ENCODE measurements at regions not wholly inside any gene's neighbourhood (a gene's known extent, or its start where the extent isn't known, plus 50 kb on each side); places are given as distances from the start of the nearest gene placed in this dataset.

- DNase-seq (ENCODE audit: low spot score) = no peak
Observed at GRCh38 chr15:97806766-97807165, 153.7 kb upstream of the ARRDC4 start.

DNA sequence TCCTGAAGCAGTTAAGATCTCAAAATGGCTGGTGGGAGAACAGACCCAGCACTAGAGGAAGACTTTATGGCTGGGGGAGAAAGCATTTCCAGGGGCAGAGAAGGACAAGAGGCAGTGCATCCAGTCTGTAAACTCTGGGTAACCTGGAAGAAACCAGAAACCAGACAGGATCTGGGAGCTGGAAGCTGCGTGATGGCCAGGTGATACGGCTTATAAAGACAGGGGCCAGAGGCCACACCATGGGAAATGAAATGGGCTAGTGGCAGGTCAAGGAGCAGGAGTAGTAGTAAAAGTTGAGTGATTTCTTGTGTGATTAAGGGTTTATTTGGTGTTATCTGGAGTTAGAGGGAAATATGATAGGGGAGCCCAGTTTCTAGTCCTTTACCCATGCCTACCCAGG lies 144.7 kb upstream of the ARRDC4 start:
- no peak for DNase-seq (ENCODE audit: low spot score)

DNA sequence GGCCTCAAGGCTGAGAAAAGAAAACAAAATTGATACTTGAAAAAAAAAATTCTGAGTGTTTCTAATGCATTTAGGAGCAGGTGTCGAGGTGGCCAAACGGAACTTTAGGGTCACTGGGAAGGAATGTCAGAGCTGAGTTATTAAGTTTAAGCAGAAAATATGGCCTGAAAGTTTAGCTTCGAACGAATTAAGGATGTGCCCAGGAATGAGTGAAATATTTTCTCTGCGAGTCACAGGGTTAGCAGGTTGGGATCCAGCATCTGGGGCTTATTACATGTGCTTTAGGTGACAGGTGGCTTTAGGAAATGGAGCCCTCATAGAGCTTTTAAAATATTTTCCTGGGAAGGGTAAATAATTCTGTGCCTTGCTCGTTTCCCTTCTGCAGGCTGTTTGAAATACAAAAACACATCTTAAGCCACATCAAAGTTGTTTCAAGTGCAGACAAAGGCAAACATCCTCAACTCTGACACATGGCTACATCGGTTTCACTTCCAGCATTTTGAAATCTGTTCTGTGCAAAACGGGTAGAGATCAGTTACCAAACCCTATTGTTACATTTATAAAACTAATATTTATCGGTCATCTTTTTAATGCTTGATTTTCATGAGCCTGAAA lies 143.1 kb upstream of the ARRDC4 start:
- DNase-seq (ENCODE audit: low spot score) = no peak

DNA sequence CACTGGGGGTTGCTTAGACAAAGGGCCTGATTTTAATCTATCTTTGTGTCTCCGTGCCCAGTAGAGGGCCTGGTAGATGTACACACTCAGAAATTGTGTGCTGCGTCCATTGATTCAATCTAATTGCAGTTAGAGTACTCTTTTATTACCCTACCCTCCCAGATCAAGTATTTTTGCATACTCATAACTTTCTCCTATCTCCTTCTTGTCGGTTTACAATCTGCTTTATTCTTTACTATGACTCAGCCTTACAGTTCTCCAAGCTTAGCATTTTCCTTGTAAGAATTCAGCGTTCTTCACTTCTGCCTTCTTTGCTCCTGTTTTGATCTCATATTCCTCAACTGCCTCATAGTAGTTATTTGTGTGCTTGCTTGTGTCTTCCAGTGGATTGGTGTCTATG lies 124.5 kb upstream of the ARRDC4 start:
- DNase-seq (ENCODE audit: low spot score) = no peak

DNA sequence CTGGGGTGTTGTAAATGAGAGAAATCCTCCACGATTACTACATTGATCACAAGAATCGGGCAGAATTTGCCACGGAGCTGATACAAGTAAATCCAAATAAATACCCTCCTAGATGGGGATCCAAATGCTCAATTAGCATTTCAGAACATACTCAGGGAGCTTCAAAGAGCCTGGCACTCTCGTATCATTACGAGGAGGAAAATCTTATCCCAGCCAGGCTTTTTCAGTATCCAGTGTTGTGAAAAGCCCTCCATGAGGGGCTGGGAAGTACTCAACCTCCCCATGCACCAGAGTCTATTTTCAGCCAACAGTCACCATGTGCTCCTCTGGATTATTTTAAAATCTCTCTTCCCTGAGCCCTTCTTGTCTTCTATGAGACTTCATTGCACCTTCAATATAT lies 122.6 kb upstream of the ARRDC4 start:
- DNase-seq (ENCODE audit: low spot score) = no peak

GRCh38 chr15:97838606-97839210 lies 121.8 kb upstream of the ARRDC4 start:
- no peak for DNase-seq (ENCODE audit: low spot score)

DNA sequence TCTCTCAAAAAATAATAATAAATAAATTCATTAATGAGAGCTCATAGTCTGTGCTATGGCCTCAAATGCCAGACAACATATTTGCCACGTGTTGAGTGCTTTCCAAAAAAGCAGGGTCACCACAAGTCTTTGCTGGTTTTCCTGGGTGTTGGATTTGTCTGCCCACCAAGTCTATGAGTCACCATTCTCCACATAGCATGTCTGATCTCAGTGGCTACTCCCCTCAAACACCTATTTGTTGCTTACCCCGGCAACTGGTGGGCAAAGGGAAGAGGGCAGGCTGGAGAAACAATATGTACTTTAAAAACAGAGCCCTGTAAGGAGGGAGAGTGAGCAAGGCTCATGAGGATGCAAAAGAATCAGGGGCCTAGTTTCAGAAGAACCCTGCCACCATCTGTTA lies 120.0 kb upstream of the ARRDC4 start:
- DNase-seq (ENCODE audit: low spot score) = no peak

DNA sequence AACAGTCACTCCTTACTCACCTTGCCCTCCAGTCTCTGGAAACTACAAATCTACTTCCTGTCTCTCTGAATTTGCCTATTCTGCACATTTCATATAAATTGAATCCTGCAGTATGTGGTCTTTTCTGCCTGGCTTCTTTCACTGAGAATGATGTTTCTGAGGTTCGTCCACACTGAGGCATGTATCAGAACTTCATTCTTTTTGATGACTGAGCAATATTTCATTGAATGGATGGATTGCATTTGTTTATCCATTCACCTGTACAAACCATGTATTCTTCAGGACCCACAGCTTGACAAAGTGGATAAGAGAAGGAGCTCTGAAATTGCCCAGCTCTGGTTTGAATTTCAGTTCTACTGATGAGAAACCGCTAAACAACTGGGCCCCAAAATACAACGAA lies 118.9 kb upstream of the ARRDC4 start:
- DNase-seq (ENCODE audit: low spot score) = no peak

- no peak for DNase-seq (ENCODE audit: low spot score)
Observed at GRCh38 chr15:97849183-97849582, 111.3 kb upstream of the ARRDC4 start.

DNA sequence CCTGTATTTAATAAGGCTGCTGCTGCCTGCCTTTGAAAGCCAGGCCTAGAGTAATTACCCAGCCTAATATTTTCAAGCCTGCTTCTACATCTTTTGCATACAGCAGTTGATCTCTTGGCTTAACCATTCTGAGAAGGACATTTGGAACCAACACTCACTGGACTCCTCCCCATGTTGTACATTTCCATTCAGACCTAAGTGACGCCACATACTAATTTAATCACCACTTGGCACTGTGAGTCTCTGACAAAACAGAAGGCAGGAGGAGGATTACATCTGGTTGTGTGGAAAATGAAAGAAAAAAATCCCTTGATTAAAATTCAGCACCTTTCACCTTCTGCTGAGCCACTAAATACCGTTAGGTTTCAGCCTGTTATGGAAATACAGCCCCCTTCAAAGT lies 102.2 kb upstream of the ARRDC4 start:
- DNase-seq (ENCODE audit: low spot score) = no peak

DNA sequence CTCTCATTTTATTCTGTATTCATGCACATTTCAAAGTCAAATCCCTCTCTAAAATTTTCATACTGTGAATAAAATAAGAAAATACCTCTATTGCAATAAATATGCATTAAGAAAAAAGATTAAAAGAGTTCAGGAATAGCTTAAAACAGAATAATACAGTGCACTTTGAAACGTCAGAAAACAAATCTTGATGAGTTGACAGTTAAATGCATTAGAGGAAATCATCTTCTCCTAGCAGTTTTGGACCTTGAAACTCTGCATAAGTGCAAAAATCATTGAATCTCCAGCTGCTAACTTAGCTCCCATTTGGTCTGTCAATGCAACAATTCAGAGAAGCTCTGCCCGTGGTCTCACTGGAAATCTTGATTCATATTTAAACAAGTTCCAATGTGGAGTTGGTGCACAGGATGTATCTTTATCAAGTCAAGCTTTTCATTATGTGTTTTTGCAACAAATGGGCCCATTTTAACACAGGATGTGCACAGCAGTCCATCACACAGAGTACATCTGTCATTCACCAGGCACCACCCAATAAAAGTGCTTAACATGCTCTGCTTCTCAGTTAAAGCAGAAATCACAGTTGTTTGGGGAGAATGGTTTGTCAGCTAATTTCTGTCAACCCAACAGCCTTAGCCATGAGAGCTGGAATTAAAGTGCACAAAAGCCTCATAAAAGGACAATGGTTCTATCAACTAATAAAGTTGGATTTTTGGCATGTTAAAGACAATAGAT lies 98.8 kb upstream of the ARRDC4 start:
- DNase-seq (ENCODE audit: low spot score) = no peak

DNA sequence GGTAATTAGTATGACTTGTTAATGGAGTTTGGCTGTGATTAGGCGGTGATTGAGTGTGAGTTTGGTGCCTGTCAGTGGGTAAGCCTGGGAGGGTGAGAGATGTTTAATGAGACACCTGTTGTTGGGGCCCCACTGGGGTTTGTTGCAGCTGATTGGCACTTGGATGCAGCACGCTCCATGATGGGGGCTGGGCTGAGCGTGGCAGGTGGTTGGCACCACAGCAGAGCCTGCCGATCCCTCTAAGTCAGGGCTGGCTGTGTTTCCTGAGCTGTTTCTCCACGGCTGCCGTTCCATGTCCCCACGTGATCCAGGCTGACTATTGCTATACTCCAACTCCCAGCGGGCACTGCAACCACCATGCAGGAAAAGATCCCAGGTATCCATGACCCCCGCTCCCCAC lies 93.5 kb upstream of the ARRDC4 start:
- no peak for DNase-seq (ENCODE audit: low spot score)

DNA sequence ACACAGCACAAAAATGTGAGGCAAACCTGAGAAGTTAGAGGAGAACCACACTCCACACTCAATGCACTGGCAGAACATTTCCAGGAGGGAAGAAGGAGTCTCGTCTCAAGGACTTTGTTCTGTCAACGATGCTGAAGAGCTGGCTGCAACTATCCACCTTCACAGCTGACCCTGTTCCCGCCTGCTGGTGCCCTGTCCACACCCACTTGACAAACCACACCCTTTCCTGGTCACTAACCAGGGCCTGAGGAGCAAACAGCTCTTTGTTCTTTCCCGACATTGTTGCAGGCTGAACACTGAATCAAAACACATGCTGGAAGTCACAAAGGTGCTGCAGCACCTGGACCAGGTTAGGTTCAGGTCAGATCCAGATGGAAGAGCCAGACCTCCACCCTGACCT lies 92.6 kb upstream of the ARRDC4 start:
- no peak for DNase-seq (ENCODE audit: low spot score)

DNA sequence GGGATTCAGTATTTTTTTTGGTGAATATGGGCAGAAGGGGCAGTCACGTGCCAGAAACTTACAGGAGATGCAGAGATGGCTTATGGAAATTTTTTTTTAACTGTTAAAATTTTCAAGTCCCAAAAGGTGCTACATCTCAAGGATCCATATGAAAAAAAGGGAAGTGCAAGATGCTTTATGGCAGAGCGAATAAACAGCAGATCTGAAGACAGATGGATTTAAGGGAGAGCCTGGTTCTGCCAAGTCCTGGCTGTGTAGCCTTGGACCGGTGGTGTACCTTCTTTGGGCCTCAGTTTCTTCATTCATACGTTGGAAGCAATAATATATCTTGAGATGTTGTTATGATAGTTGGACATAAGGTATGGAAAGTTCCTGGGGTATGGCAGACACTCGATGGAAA lies 91.5 kb upstream of the ARRDC4 start:
- DNase-seq (ENCODE audit: low spot score) = no peak

DNA sequence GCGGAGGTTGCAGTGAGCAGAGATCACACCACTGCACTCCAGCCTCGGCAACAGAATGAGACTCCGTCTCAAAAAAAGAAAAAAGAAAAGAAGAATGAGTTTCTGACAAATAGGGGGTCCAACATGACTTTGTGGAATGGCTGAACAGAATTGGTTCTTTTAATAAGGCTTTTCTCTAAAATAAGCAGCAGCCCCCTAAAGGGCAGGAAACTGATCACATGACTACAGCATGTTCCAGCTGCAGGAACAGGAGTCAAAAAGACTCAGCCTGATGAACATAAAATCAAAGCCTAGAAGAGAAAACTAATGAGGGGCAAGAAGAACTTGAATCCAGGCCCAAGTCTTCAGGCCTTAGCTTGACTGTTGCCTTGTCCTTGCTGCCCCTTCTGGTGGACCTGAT lies 89.7 kb upstream of the ARRDC4 start:
- DNase-seq (ENCODE audit: low spot score) = no peak

DNA sequence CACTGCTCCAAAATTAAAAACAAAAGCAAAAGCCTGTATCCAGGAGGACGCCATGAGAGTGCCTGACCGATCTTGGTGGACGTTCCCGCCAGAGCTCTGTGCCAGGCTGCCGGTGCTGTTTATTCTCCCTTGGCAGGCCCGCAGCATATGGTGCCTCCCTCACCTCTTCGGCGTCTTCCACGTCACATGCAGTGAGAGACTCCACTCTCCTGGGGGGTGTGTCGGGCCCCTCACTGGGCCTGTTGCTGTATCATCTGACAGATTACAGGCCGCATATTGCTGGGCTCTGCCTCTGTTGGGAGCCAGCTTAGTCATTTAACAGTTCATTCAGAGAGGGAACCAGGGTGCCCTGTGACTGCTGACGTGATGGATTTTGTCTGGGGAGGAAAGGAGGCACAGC lies 86.4 kb upstream of the ARRDC4 start:
- DNase-seq (ENCODE audit: low spot score) = no peak

- DNase-seq (ENCODE audit: low spot score) = no peak
Observed at GRCh38 chr15:97875025-97875512, 85.4 kb upstream of the ARRDC4 start.

GRCh38 chr15:97875513-97876280 lies 84.8 kb upstream of the ARRDC4 start:
- DNase-seq (ENCODE audit: low spot score) = no peak

GRCh38 chr15:97876281-97876675 lies 84.2 kb upstream of the ARRDC4 start:
- no peak for DNase-seq (ENCODE audit: low spot score)

GRCh38 chr15:97881346-97881965 lies 79.0 kb upstream of the ARRDC4 start:
- peak; percentile 13 for DNase-seq (ENCODE audit: low spot score)

DNA sequence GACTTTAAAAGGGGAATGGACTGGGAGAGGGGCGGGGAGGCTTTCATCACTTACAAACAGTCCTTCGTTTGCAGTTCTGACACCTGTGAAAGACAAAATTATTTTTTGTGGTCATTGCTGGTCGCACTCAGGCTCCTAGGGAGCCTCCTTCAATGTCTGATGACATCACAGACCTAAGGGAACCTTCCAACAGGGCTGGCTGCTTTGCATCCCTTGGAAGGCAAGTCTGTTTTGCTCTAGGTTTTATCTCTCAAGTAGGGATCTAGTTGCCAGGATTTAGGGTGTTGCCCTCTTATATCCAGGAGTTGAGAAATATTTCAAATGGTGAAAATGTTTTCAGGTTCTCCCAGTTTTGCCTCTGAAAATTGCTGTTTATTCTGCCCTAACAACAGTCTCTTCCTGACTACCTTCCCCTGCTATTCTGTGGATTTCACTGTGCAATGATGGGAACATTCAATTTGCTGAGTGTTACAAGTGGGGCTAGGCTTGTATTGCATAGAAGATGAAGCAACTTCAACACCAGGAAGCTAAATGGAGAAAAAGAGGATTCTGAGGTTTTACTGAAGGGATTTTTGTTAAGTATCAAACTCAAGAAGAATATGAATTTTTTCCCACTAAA lies 75.9 kb upstream of the ARRDC4 start:
- DNase-seq (ENCODE audit: low spot score) = no peak

GRCh38 chr15:97890307-97890706 lies 70.2 kb upstream of the ARRDC4 start:
- DNase-seq (ENCODE audit: low spot score) = no peak

All from COLO829 (cell line).